Karpas-422 (cell line): ENCODE measurements at regions not wholly inside any gene's neighbourhood (a gene's known extent, or its start where the extent isn't known, plus 50 kb on each side); places are given as distances from the start of the nearest gene placed in this dataset.

ENCODE experiments used
- DNase-seq: peaks from one replicate; pipeline ENCODE4 v3.0.0-alpha.2; 2015
- H2AFZ ChIP-seq: fragments of 200-600 bp; sonication (generic); 2 replicates; pipeline ENCODE4 v1.6.1; 2014; ENCODE audit warnings: antibody characterized with exemption, low read length, mixed read lengths
- H3K27ac ChIP-seq: fragments of 200-600 bp; sonication (generic); 2 replicates; pipeline ENCODE4 v1.5.1; 2014; ENCODE audit warnings: mild to moderate bottlenecking, low read length, moderate library complexity
- H3K27me3 ChIP-seq: fragments of 200-600 bp; sonication (generic); 2 replicates; pipeline ENCODE4 v1.6.1; 2014; ENCODE audit warnings: low read length, mixed read lengths
- H3K36me3 ChIP-seq: fragments of 200-600 bp; sonication (generic); 2 replicates; pipeline ENCODE4 v1.6.1; 2014; ENCODE audit warnings: low read length, mixed read lengths; ENCODE audit not compliant: insufficient read depth
- H3K4me1 ChIP-seq: fragments of 200-600 bp; sonication (generic); 2 replicates; pipeline ENCODE4 v1.6.1; 2014; ENCODE audit warnings: mild to moderate bottlenecking, low read length, mixed read lengths
- H3K4me2 ChIP-seq: fragments of 200-600 bp; sonication (generic); 2 replicates; pipeline ENCODE4 v1.6.1; 2014; ENCODE audit warnings: low read length, low read depth, mild to moderate bottlenecking; ENCODE audit not compliant: poor library complexity, severe bottlenecking
- H3K4me3 ChIP-seq: fragments of 200-600 bp; sonication (generic); 2 replicates; pipeline ENCODE4 v1.5.1; 2014; ENCODE audit warnings: mild to moderate bottlenecking, antibody characterized with exemption, low read length, mixed read lengths
- H3K79me2 ChIP-seq: fragments of 200-600 bp; sonication (generic); 2 replicates; pipeline ENCODE4 v1.6.1; 2014; ENCODE audit warnings: mild to moderate bottlenecking, low read length, mixed read lengths
- H3K9ac ChIP-seq: fragments of 200-600 bp; sonication (generic); 2 replicates; pipeline ENCODE4 v1.6.0; 2014; ENCODE audit warnings: low read length
- H3K9me2 ChIP-seq: fragments of 200-600 bp; sonication (generic), shearing (Covaris generic); replicated peaks from 2 replicates; pipeline ENCODE4 v1.6.0; 2014; ENCODE audit warnings: mild to moderate bottlenecking, low read length, moderate library complexity; ENCODE audit not compliant: insufficient read depth
- H3K9me3 ChIP-seq: fragments of 300-700, 200-600 bp; sonication (generic); 2 replicates; pipeline ENCODE4 v1.6.1; 2014; ENCODE audit warnings: low read length, mixed read lengths
- H4K20me1 ChIP-seq: fragments of 200-600 bp; sonication (generic); 2 replicates; pipeline ENCODE4 v1.6.1; 2014; ENCODE audit warnings: mild to moderate bottlenecking, antibody characterized with exemption, low read length, low read depth; ENCODE audit not compliant: insufficient read depth

- H3K9ac ChIP-seq = no peak overlapping the region
- H3K4me3 ChIP-seq = no peak overlapping the region
- no peak overlapping the region for H2AFZ ChIP-seq
- H4K20me1 ChIP-seq = no peaks in the 10 kb centered on the region
- no peaks in the 10 kb centered on the region for H3K79me2 ChIP-seq
- no peaks in the 10 kb centered on the region for H3K36me3 ChIP-seq
- no peak overlapping the region for H3K27ac ChIP-seq
- H3K4me2 ChIP-seq = no peak overlapping the region
- no peaks in the 10 kb centered on the region for H3K27me3 ChIP-seq
- H3K9me2 ChIP-seq = no peaks in the 10 kb centered on the region
- H3K9me3 ChIP-seq = no peaks in the 10 kb centered on the region
- H3K4me1 ChIP-seq = no peaks in the 10 kb centered on the region
- no peak for DNase-seq
Observed at GRCh38 chrX:5409106-5409505, 819.6 kb downstream of the NLGN4X start.

GRCh38 chrX:5402461-5402860 lies 826.2 kb downstream of the NLGN4X start:
- Histone ChIP-seq H3K4me1 (no peaks in the 10 kb centered on the region), H3K79me2 (no peaks in the 10 kb centered on the region), H2AFZ (no peak overlapping the region), H3K27me3 (no peaks in the 10 kb centered on the region), H3K4me2 (no peak overlapping the region), H3K27ac (no peak overlapping the region), H3K4me3 (no peak overlapping the region), H3K9me2 (no peaks in the 10 kb centered on the region), H3K9ac (no peak overlapping the region), H3K36me3 (no peaks in the 10 kb centered on the region), H3K9me3 (no peaks in the 10 kb centered on the region), H4K20me1 (no peaks in the 10 kb centered on the region)
- no peak for DNase-seq

GRCh38 chrX:5399403-5399802 lies 829.3 kb downstream of the NLGN4X start:
- Histone ChIP-seq H2AFZ (no peak overlapping the region), H3K4me3 (no peak overlapping the region), H4K20me1 (no peaks in the 10 kb centered on the region), H3K4me1 (no peaks in the 10 kb centered on the region), H3K27ac (no peak overlapping the region), H3K9me3 (no peaks in the 10 kb centered on the region), H3K9ac (no peak overlapping the region), H3K4me2 (no peak overlapping the region), H3K9me2 (no peaks in the 10 kb centered on the region; the same call in 1 of the 2 replicates), H3K79me2 (no peaks in the 10 kb centered on the region), H3K27me3 (no peaks in the 10 kb centered on the region), H3K36me3 (no peaks in the 10 kb centered on the region)
- no peak for DNase-seq

GRCh38 chrX:5397409-5397808 lies 831.3 kb downstream of the NLGN4X start:
- Histone ChIP-seq H3K27me3 (no peaks in the 10 kb centered on the region), H3K27ac (no peak overlapping the region), H3K79me2 (no peaks in the 10 kb centered on the region), H3K9me2 (no peaks in the 10 kb centered on the region; the same call in 1 of the 2 replicates), H3K36me3 (no peaks in the 10 kb centered on the region), H3K4me2 (no peak overlapping the region), H3K9me3 (no peaks in the 10 kb centered on the region), H2AFZ (no peak overlapping the region), H3K9ac (no peak overlapping the region), H4K20me1 (no peaks in the 10 kb centered on the region), H3K4me3 (no peak overlapping the region), H3K4me1 (no peaks in the 10 kb centered on the region)
- no peak for DNase-seq

- H3K4me1 ChIP-seq = peaks cover 10% of the 10 kb centered on the region
- no peaks in the 10 kb centered on the region for H3K79me2 ChIP-seq
Observed at GRCh38 chrX:5390376-5390775, 838.3 kb downstream of the NLGN4X start.

GRCh38 chrX:5388087-5388486 lies 840.6 kb downstream of the NLGN4X start:
- peaks cover 10% of the 10 kb centered on the region for H3K4me1 ChIP-seq
- no peak overlapping the region for H3K9ac ChIP-seq
- H3K9me2 ChIP-seq = no peaks in the 10 kb centered on the region
- no peak overlapping the region for H3K4me3 ChIP-seq
- H3K27ac ChIP-seq = no peak overlapping the region
- no peak overlapping the region for H2AFZ ChIP-seq
- H3K27me3 ChIP-seq = no peaks in the 10 kb centered on the region
- H3K36me3 ChIP-seq = no peaks in the 10 kb centered on the region
- H3K79me2 ChIP-seq = no peaks in the 10 kb centered on the region
- H3K4me2 ChIP-seq = peak overlapping the region; percentile 24
- peak; percentile 81 for DNase-seq
- no peaks in the 10 kb centered on the region for H4K20me1 ChIP-seq
- no peaks in the 10 kb centered on the region for H3K9me3 ChIP-seq

More at GRCh38 chrX:5390376-5390775, 838.3 kb downstream of the NLGN4X start:
- H3K9me3 ChIP-seq = no peaks in the 10 kb centered on the region
- H3K9ac ChIP-seq = no peak overlapping the region
- no peaks in the 10 kb centered on the region for H4K20me1 ChIP-seq
- H3K27me3 ChIP-seq = no peaks in the 10 kb centered on the region
- no peak for DNase-seq
- no peak overlapping the region for H3K4me3 ChIP-seq
- H3K4me2 ChIP-seq = no peak overlapping the region
- H3K36me3 ChIP-seq = no peaks in the 10 kb centered on the region
- no peaks in the 10 kb centered on the region; the same call in 1 of the 2 replicates for H3K9me2 ChIP-seq
- H2AFZ ChIP-seq = no peak overlapping the region
- H3K27ac ChIP-seq = no peak overlapping the region

GRCh38 chrX:5380426-5380825 lies 848.2 kb downstream of the NLGN4X start:
- H3K4me3 ChIP-seq = no peak overlapping the region
- no peaks in the 10 kb centered on the region for H3K9me2 ChIP-seq
- H3K36me3 ChIP-seq = no peaks in the 10 kb centered on the region
- no peaks in the 10 kb centered on the region for H3K27me3 ChIP-seq
- H3K9me3 ChIP-seq = no peaks in the 10 kb centered on the region
- H4K20me1 ChIP-seq = no peaks in the 10 kb centered on the region
- no peak overlapping the region for H3K27ac ChIP-seq
- DNase-seq = no peak
- no peaks in the 10 kb centered on the region for H3K4me1 ChIP-seq
- H3K4me2 ChIP-seq = no peak overlapping the region
- no peak overlapping the region for H3K9ac ChIP-seq
- H2AFZ ChIP-seq = no peak overlapping the region
- no peaks in the 10 kb centered on the region for H3K79me2 ChIP-seq

GRCh38 chrX:5341902-5342301 lies 886.8 kb downstream of the NLGN4X start:
- no peak overlapping the region for H2AFZ ChIP-seq
- DNase-seq = no peak
- no peak overlapping the region for H3K4me2 ChIP-seq
- H3K9me2 ChIP-seq = no peaks in the 10 kb centered on the region
- H3K4me3 ChIP-seq = no peak overlapping the region
- H3K9ac ChIP-seq = no peak overlapping the region
- H3K4me1 ChIP-seq = no peaks in the 10 kb centered on the region
- no peaks in the 10 kb centered on the region for H3K27me3 ChIP-seq
- no peaks in the 10 kb centered on the region for H3K79me2 ChIP-seq
- H3K9me3 ChIP-seq = no peaks in the 10 kb centered on the region
- H4K20me1 ChIP-seq = no peaks in the 10 kb centered on the region
- no peaks in the 10 kb centered on the region for H3K36me3 ChIP-seq
- H3K27ac ChIP-seq = no peak overlapping the region

- H3K4me2 ChIP-seq = no peak overlapping the region
- no peaks in the 10 kb centered on the region for H3K9me3 ChIP-seq
- H2AFZ ChIP-seq = no peak overlapping the region
- H4K20me1 ChIP-seq = no peaks in the 10 kb centered on the region
- no peak overlapping the region for H3K4me3 ChIP-seq
- H3K79me2 ChIP-seq = no peaks in the 10 kb centered on the region
- no peak for DNase-seq
- no peaks in the 10 kb centered on the region for H3K27me3 ChIP-seq
- no peaks in the 10 kb centered on the region for H3K4me1 ChIP-seq
- no peak overlapping the region for H3K9ac ChIP-seq
- no peak overlapping the region for H3K27ac ChIP-seq
- H3K36me3 ChIP-seq = no peaks in the 10 kb centered on the region
- no peaks in the 10 kb centered on the region for H3K9me2 ChIP-seq
Observed at GRCh38 chrX:5337160-5337559, 891.5 kb downstream of the NLGN4X start.
